ENCODE measurements at regions not wholly inside any gene's neighbourhood (a gene's known extent, or its start where the extent isn't known, plus 50 kb on each side); places are given as distances from the start of the nearest gene placed in this dataset.

- no peak for TF ChIP-seq CTCF (IDR thresholded peaks at IDR 0.05; ENCODE audit: borderline replicate concordance, extremely low read depth, low read length, poor library complexity, severe bottlenecking)
- no peak for TF ChIP-seq EZH2 (IDR thresholded peaks at IDR 0.05; ENCODE audit: borderline replicate concordance, low read depth, low read length, severe bottlenecking)
Observed at GRCh38 chr17:79136596-79136995, 62.0 kb downstream of the ENGASE start.

Measured in DND-41 (cell line).